ENCODE measurements at regions not wholly inside any gene's neighbourhood (a gene's known extent, or its start where the extent isn't known, plus 50 kb on each side); places are given as distances from the start of the nearest gene placed in this dataset.
"Not testable (repeated sequence)": the region's sequence is repeated elsewhere in the genome, so short reads cannot be mapped to it uniquely, and the experiment has no call there.

DNA sequence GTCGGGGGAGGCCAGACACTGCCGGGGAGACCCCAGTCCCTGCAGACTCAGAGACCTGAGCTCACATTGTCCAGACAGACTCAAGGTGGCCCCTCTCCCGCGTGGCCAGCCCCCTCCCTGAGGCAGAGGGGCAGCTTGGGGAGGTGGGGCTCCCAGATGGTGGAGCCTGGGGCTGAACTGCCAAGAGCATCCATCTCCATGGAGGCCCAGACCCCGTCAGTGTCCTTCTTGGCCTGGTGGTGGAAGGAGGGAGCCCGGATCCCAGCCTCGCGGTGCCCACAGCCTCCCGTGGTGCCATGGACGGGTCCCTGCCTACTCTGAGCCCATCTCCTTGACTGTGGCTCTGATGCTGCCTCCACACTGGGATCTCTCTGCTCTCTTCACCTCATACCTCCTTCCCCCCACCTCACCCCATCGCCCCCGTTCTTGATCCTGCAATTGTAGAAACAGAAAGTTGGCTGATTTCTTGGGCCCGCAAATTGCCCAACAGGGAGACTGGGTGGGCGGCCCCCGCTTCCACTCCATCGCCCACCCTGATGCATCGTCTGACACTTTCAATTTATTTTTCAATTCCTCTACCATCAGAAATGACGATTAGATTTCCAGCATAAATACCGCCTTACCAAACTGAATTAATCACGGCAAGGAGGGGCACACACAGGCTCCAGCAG is 348.9 kb downstream of the MATN1 start:
- no peak for DNase-seq

DNA sequence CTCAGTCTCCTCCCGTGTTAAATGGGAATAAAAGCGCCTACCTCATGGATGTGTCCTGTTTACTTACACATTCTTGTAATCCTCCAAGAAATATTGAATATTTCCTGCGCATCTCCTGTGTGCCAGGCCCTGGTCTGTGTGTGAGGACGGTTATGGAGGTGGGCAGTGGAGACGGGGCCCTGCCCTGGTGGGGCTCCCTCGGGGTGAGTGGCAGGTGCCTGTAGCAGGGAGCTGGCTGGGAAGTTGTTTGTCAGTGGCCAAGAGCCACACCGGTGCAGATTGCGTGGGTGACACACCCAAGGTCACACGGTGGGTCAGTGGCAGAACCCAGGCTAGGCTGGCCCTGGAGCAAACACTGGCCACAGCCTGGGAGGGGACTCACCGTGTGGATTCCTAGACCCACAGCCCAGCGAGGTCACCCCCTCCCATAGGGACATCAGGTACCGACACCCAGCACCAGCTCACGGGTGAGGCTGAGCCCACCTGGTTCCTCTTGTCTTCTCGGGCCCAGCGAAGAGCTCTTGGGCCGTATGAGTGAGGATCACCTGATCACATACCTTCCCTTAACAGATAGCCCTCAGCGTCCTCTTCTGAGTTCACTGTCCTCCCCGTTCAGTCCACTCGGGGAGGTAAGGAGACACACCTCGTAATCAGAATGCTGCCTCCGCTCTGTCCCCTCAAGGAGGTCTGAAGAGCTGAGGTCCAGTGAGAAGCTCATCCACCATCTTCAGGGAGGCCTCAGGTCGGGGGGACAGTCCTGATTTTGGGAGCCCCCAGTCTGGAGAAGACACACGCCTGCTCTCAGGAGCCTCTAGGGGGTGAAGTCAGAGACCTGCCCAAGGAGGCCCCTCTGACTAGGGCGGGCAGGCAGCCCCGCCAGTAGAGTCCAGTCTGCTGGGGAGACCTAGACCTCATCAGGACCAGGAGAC is 349.6 kb downstream of the MATN1 start:
- no peak for DNase-seq

DNA sequence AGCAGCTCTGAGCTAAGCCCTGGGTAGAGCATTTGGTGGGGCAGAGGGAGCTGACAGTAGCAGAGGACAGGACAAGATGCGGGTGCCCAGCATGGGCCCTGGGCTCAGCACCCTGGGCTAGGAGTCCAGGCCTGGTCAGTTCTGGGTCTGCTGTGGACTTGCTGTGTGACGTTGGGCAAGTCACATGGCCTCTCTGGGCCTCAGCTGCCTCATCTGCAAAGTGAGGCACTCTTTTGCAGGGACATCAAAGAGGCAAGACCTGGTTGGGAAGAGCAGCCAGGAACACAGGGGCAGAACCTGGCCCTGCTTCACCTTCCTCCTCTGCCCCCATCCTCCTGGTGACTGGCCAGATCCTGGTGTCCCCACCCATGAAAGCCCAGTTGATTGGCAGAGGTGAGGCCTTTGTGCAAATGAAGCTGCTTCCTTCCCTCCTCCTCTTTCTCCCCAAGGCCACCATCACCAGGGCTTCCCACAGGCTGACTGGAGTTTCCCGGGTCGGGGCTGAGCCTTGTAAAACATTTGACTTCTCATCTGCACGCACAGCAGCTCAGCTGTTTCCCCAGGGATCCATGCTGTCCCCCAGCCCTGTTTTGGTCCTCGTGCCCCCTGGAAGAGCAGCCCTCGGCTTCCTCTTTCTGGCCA is 350.5 kb downstream of the MATN1 start:
- no peak for DNase-seq

DNA sequence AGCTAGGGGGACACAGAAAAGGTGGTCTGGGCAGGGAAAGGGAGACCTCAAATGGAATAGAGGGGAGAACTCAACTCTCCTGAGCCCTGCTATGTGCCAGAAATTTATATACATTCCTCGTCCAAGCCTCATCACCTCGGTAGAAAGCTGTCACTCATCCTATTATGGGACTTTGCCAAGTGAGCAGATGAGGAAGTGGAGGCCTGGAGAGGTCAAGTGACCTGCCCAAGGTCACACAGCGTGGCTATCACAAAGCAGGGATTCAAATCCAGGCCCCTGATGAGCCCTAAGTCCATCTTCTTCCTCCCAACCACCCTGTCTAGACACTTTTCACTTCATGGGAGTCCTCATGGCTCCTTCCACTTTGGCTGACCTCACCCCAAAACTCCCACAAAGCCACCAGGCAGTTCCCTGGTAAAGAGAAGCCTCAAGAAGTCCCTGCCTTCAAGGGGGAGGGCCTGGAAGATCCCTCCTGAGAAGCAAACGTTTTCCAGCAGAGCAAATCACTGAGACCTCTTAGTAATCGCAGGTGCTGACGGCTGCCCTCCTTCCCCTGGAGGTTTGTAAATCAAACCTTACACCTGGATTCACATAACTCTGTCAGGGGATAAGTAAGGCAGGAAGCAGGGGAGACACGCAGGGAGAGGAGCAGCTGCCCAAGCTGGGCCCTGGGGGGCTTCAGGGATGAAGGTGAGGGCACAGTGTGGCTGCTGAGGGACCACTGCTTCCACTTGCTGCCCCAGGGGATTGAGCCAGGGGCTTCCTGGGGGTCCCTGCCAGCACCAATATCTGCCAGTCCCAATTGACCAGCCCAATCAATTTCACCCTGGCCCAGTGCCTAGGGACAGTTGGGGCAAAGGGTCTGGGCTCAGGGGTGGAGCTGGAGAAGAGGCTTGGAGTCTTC is 351.2 kb downstream of the MATN1 start:
- DNase-seq = no peak

DNA sequence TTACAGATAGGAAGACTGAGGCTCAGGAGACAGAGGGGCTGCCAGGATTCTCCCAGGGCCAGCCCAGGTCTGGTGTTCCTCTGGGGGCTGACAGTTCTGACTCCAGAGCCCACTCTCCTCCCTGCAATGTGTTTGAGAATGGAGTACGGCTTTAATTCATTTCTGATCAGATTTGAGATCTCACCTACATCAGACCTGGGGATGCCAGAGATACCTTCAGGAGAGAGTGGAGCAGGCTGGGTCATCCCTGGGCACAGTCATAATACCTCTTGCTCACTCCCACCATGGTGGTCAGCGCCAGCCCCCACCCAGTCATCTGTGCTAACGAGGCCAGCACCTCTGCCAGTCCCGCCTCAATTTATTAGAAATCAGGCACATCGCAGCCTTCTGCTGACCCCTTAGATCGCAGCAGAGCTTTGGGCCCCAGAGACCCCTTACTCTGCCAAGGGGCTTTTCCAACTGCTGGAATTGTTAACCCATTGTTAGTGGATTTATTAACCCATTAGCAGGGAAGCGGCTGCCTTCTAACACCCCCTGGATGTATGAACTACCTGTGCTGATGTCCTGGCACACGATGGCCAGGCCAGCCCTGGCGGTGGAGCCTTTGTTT is 352.1 kb downstream of the MATN1 start:
- no peak for DNase-seq

DNA sequence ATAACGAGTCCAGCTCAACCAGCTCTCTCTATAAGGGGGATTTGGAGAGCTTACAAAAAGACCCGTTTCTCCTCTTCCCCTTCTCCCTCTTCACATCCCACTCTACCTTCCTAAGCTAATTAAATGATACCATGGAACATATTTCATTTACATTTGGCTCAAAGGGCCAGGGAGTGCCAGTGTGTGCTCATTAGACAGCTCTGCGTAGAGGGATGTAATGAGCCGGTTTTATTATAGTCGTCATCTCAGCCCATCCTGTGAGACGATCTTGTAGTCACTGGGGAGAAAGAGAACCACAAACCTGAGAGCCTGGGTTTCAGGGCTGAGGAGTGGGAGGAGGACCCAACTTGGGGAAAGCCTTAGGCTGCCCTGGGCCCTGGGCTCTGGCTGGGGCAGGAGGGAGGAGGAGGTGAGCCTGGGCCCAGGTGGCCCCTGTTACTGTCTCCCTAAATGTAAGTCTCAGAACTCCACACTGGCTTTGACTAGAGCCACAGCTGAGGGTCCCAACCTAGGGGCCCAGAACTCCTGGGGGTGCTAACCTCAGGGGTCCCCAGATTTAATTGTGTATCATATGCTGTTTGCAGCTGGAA is 354.6 kb downstream of the MATN1 start:
- DNase-seq = no peak

DNA sequence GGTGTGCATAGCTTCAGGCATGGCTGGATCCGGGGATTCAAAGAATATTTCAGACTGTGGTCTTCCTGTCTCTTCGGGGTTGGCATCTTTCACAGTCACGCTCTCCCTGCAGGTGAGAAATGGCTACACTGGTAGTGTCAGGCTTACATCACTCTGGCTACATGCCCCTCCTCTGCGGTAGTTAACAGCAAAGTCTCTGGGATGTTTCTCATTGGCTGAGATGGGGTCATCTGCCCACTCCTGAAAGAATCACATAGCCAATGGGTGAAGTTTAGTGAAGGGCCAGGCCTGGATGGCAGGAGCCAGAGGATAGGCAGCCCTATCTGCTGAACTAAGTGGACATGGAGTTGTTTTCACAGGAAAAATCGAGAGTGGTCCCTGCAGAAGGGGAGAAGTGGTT is 356.5 kb downstream of the MATN1 start:
- no peak for DNase-seq

DNA sequence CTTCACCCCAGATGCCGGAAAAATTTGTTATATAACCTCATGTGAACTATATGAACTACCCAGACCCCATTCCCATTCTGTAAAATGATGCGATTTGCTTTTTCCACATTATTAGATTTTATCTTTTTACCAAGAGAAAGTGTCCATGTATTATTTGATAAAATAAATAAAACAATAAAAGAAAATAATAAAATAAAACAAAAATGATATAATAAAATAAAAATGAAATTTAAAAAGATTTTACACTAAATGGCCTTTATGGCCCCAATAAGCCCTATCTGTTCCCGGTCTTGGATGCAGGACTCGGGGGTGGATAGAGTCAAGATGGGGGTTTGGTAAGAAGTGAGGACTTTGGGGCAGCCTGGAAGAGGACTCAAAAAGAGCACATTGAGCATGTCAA is 357.2 kb downstream of the MATN1 start:
- no peak for DNase-seq

DNA sequence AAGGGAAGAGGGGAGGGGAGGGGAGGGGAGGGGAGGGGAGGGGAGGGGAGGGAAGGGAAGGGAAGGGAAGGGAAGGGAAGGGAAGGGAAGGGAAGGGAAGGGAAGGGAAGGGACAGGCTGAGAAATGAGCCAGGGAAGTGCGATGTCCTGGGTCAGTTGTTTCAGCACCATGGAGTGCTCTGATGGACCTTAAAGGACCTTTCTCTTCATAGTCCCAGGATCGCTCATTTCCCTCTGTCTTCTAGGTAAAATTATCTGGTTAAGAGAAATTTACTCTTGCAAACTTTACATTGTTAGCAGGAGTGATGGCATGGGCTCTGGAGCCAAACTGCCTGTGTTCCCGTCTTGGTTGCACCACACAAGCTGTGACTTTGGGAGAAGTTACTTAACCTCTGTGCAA is 357.8 kb downstream of the MATN1 start:
- no peak for DNase-seq

DNA sequence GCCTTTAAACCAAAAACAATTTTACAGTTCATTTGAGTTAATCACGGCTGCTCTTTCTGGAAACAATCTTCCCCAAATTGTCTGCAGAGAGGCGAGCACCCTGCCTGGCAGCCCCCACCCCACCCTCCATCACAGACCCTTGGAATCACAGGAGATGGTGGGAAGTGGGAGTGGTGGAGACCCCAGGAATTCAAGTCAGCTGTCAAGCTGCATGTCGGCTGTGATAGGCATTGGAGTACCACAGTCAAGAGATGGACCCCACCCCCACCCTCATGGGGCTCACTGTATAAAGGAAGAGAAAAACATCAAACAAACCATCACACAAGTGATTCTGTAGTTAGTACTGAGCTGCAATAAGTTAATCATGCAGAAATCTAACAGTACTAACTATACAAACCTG is 360.4 kb downstream of the MATN1 start:
- DNase-seq = no peak

DNA sequence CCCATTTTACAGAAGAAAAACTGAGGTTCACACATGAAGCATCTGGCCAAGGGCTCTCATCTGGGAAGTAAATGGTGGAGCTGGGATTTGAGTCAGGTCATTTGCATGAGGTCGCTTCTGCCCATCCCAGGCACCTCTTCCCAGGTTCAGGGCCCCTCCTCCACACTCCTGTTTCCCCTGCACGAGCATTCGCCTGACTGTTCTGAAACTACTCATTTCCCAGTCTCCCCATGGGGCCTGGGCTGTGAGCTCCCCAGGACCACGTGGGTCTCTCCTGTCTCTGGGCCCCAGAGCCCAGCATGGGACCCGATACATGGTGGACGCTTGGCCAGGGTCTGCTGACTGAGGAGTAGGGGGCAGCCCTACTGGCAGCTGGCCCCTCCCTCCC is 360.8 kb downstream of the MATN1 start:
- no peak for DNase-seq

DNA sequence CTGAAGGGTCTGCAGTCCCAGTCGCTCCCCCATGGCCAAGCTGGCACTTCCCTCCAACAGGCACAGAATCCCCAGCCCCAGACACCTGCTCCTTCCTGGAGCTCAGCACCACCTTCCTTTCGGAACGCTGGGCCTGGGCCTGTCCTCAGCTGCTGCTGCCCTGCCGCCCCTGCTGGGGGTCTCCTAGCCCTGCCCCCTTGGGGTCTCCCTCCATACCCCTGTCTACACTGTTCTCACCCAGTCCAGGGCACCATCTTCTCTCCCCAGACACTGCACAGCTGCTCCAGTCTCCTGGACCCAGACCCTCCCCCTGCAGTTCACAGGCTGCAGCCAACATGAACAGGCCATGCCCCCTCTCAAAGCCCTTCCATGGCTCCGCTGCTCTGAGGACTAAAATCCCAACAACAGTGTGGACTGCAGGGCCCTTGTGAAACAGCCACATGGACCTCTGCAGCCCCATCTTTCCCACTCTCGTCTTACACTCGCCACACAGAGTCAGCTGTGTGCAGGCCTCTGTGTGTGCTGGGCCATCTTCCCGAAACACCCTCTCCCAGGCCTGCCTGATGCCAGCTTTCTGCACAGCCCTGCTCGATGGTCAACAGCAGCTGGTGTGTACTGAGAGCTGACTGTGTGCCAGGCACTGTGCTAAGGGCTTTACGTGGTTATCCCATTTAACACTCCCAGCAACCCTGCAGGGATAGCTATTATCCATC is 361.3 kb downstream of the MATN1 start:
- not testable (repeated sequence) for DNase-seq

DNA sequence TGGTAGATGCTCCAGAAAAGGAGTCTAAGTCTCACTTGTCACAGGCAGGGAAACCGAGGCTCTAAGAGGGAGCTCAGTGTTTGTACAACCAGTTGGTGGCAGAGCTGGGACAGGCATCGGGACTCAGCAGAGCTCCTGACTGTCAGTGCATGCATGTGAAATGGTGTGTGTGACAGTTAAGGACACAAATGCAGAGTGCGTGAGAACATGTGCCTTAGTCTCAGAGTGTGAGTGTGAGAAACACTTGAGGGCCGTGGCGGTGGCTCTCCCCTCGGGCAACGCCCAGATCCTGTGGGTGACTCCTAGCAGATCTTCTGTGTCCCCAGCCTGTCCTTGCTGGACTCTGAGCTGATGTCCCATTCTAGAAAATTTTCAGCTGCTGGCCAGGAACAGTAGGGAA is 362.6 kb downstream of the MATN1 start:
- DNase-seq = no peak

DNA sequence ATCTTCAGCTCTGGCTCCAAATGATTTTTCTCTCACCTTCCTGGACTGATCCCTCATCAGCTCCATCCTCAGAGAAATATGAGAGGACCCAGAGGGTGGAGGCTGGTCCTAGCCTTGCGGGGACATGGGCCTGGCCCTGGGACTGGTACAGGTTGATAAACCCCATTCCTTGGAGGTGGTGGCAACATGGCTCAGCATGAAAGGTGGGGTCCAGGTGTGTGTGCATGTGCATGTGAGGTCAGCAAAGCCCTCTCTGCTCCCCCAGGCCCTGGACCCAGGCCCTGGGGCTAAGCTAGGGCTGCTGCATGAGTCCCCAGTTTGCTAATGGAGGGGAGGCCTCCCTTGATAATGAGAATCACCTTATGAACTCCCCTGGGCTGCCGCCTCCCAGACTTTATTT is 363.1 kb downstream of the MATN1 start:
- no peak for DNase-seq

DNA sequence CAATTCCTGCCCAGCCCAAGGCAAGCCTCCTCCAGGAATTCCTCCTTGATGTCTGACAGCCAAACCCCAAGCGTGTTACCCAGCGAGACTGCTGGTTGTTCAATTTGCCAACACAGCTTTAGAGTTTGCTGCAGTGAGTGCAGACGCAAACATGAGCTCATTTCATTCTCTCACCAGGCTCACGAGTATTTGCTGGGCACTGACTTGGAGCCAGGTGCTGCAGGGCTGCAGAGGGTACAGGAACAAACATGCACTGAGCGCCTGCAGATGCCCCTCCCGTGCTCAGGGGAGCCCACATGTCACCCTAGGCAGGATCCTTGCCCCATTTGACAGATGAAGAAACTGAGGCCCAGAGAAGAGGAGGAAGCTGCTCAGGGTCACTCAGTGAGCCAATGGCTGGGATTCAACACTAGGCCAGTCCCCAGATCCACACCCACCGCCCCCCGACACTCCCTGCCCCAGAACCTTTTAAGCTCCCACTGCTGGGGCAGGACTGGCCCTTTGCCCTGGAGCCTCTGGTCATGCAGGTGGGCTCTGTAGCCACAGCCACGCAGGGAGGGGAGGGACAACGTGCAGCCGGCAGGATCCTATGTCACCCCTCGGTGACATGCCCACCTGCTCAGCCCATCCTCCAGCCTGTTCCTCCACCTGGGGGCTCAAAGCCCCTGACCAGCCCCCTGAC is 363.7 kb downstream of the MATN1 start:
- no peak for DNase-seq

DNA sequence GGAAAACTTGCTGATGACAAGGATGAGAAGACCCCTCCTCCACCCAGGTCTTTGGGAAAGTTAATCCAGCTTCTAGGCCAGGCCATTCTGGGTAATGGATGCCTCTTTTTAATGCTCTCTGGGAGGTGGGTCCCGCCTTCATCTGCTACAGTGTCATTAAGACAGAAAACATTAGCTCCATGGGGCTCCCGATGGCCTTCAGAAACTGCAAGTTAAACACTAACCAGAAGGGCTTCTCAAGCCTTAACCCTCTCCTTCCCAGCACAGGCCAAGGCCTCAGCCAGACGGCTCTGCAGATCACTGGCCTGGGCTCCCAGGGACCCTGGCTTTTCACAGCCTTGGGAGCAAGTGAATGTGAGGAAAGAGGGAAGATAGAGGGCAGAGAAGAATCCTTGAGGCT is 364.9 kb downstream of the MATN1 start:
- DNase-seq = no peak

DNA sequence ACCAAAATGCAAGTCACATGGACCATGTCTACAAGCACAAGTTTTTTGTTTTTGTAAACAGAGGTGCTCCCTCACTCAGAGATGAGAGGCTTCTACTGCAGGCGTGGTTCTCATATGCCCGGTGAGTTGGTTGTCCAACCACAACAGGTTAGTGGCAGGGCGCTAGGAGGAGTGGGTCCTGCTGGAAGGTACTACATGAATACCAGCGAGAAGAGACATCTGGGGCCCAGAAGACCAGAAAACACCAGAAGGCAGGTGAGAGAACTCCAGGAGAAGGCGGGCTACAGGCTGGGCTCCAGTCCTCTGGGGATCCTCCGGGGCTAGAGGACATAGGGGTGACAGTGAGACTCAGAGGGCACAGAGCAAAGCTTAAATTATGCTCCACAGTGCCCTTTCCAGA is 366.5 kb downstream of the MATN1 start:
- no peak for DNase-seq

DNA sequence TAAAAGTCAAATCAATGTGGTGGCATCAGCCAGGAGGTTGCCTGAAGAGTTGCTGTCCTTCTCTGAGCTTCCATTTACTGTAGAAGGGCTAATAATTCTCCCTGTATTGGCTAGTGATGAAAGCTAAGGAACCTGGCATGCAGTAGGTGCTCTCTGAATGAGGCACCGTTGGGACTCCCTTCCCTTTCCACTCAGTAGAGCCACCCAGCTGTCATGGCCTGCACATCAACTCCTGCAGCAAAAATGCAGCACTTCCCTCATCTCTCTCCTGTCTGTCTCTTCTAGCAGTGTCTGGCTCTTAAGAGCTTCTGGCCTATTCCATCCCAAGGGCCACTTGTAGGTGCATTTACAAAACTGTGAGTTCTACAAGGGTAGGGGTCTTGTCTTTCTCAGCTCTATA is 369.0 kb downstream of the MATN1 start:
- no peak for DNase-seq

DNA sequence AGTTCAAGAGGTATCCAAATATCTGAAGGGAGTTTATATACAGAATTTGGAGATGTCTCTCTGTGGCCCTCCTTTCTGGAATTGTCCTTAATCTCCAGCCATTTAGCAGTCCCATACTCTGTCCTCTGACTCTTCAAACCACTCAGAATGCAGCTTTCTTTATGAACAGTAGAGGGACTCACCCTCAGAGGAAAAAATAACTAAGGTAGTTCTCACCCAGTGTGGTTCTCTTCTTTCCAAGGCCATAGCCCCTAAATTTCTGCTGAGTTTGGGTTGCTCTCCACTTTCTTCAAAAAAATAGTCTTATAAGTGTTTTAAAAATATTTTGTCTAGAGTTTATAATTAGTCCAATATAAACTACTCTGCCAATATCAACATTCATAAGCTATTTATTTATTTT is 369.7 kb downstream of the MATN1 start:
- no peak for DNase-seq

DNA sequence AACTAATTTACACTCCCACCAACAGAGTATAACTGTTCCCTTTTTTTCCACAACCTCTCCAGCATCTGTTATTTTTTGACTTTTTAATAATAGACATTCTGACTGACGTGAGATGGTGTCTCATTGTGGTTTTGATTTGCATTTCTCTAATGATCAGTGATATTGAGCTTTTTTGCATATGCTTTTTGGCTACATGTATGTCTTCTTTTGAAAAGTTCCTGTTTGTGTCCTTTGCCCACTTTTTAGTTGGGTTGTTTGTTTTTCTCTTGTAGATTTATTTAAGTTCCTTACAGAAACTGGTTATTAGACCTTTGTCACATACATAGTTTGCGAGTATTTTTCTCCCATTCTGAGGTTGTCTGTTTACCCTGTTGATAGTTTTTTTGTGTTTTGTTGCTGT is 375.2 kb downstream of the MATN1 start:
- no peak for DNase-seq
